ENCODE measurements at regions not wholly inside any gene's neighbourhood (a gene's known extent, or its start where the extent isn't known, plus 50 kb on each side); places are given as distances from the start of the nearest gene placed in this dataset.
"Not testable (repeated sequence)": the region's sequence is repeated elsewhere in the genome, so short reads cannot be mapped to it uniquely, and the experiment has no call there.

DNA sequence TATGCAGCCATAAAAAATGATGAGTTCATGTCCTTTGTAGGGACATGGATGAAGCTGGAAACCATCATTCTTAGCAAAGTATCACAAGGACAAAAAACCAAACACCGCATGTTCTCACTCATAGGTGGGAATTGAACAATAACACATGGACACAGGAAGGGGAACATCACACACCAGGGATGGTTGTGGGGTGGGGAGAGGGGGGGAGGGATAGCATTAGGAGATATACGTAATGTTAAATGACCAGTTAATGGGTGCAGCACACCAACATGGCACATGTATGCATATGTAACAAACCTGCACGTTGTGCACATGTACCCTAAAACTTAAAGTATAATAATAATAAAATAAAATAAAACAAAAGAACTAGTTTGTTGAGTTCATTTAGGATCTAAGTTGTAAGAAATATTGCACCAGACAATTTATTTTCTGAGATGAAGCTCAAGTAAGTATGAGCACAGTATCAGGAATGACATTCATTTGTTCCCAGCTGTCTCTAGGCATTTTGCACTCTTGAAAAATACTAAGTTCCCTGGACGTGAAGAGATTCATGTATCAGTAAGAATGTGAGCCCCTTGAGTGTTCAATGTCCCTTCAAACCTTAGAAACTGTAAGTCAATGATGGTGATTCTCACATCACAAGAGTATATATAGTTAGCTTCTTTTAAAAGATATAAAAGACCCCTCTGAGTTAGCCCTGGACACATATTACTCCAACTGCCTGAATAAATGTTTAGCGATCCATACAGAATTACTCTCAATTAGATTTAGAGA, 1519.3 kb upstream of the TPTE start:
- DNase-seq (ENCODE audit: low read depth); H3K36me3 ChIP-seq (ENCODE audit: control insufficient read depth, insufficient read depth, low read length); H3K27me3 ChIP-seq (ENCODE audit: control insufficient read depth, insufficient read depth, low read length); POLR2A ChIA-PET; CTCF ChIA-PET; H3K4me3 ChIP-seq (ENCODE audit: low read depth, low read length): not testable (repeated sequence)

- CTCF ChIA-PET; DNase-seq (ENCODE audit: low read depth); POLR2A ChIA-PET; H3K36me3 ChIP-seq (ENCODE audit: control insufficient read depth, insufficient read depth, low read length); H3K4me3 ChIP-seq (ENCODE audit: low read depth, low read length); H3K27me3 ChIP-seq (ENCODE audit: control insufficient read depth, insufficient read depth, low read length): not testable (repeated sequence)
Observed at GRCh38 chr21:9003909-9004814, 1517.2 kb upstream of the TPTE start.

GRCh38 chr21:9004815-9005518, 1516.4 kb upstream of the TPTE start:
- H3K4me3 ChIP-seq (ENCODE audit: low read depth, low read length); CTCF ChIA-PET; H3K36me3 ChIP-seq (ENCODE audit: control insufficient read depth, insufficient read depth, low read length); H3K27me3 ChIP-seq (ENCODE audit: control insufficient read depth, insufficient read depth, low read length); DNase-seq (ENCODE audit: low read depth); POLR2A ChIA-PET: not testable (repeated sequence)

DNA sequence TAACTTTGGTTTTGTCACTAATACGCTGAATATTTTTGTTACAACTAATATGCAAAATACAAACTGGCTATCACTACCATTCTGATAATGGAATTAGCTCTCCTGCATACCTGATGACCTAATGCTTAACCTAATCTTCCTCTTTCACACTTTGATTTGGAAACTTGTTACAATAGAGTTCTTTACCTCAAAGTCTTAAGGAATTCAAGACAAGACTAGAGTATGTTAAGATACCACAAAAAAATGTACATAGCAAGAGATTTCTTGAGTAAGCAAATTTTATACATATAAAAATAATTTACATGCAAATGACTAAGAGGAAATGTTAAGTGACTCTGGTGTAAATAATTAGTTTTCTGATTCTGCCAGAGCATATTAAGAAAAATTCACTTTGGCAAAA, 1515.7 kb upstream of the TPTE start:
- POLR2A ChIA-PET; DNase-seq (ENCODE audit: low read depth); H3K4me3 ChIP-seq (ENCODE audit: low read depth, low read length); H3K27me3 ChIP-seq (ENCODE audit: control insufficient read depth, insufficient read depth, low read length); CTCF ChIA-PET; H3K36me3 ChIP-seq (ENCODE audit: control insufficient read depth, insufficient read depth, low read length): not testable (repeated sequence)

GRCh38 chr21:9006111-9006510, 1515.3 kb upstream of the TPTE start:
- H3K4me3 ChIP-seq (ENCODE audit: low read depth, low read length); H3K36me3 ChIP-seq (ENCODE audit: control insufficient read depth, insufficient read depth, low read length); H3K27me3 ChIP-seq (ENCODE audit: control insufficient read depth, insufficient read depth, low read length); CTCF ChIA-PET; DNase-seq (ENCODE audit: low read depth); POLR2A ChIA-PET: not testable (repeated sequence)

DNA sequence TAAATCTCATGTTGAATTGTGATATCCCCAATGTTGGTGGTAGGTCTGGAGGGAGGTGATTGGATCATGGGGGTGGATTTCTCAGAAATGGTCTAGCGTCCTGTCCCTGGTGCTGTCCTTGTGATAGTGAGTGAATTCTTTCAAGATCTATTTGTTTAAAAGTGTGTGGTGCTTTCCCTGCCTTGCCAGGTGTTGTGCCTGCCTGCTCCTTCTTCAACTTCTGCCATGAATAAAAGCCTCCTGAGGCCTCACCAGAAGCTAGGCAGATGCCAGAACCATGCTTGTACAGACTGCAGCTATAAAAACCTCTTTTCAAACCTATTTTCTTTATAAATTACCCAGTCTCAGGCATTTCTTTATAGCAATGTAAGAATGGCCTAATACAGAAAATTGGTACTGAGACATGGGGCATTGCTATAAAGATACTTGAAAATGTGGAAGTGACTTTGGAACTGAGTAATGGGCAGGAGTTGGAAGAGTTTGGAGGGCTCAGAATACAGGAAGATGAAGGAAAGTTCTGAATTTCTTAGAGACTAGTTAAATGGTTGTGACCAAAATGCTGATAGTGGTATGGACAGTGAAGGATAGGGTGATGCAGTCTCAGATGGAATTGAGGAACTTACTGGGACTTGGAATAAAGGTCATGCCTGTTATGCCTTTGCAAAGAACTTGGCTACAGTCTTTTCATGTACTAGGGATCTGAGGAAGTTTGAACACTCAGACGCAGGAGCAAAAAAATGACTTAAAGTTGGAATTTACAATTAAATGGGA, 1514.6 kb upstream of the TPTE start:
- POLR2A ChIA-PET; H3K27me3 ChIP-seq (ENCODE audit: control insufficient read depth, insufficient read depth, low read length); H3K36me3 ChIP-seq (ENCODE audit: control insufficient read depth, insufficient read depth, low read length); H3K4me3 ChIP-seq (ENCODE audit: low read depth, low read length); CTCF ChIA-PET; DNase-seq (ENCODE audit: low read depth): not testable (repeated sequence)

DNA sequence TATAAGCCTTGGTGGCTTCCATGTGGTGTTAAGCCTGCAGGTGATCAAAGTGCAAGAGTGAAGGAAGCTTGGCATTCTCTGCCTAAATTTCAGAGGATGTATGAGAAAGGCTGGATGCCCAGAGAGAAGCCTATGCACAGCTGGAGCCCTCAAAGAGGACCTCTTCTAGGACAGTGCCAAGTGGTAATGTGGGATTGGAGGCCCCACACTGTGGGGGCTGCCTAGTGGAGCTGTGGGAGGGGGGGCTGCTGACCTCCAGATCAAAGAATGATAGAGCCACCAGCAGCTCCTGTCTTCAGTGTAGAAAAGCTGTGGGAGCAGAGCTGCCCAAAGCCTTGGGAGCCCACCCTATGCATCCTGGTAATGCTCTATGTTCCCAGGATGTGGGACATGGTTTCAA, 1512.7 kb upstream of the TPTE start:
- no peaks in the 10 kb centered on the region for H3K36me3 ChIP-seq (ENCODE audit: control insufficient read depth, insufficient read depth, low read length)
- POLR2A ChIA-PET, result no interaction called here
- DNase-seq (ENCODE audit: low read depth), result no peak
- CTCF ChIA-PET, result no interaction called here
- no peak overlapping the region for H3K4me3 ChIP-seq (ENCODE audit: low read depth, low read length)
- no peaks in the 10 kb centered on the region for H3K27me3 ChIP-seq (ENCODE audit: control insufficient read depth, insufficient read depth, low read length)
- TF ChIP-seq, protein P1, sequence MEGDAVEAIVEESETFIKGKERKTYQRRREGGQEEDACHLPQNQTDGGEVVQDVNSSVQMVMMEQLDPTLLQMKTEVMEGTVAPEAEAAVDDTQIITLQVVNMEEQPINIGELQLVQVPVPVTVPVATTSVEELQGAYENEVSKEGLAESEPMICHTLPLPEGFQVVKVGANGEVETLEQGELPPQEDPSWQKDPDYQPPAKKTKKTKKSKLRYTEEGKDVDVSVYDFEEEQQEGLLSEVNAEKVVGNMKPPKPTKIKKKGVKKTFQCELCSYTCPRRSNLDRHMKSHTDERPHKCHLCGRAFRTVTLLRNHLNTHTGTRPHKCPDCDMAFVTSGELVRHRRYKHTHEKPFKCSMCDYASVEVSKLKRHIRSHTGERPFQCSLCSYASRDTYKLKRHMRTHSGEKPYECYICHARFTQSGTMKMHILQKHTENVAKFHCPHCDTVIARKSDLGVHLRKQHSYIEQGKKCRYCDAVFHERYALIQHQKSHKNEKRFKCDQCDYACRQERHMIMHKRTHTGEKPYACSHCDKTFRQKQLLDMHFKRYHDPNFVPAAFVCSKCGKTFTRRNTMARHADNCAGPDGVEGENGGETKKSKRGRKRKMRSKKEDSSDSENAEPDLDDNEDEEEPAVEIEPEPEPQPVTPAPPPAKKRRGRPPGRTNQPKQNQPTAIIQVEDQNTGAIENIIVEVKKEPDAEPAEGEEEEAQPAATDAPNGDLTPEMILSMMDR (IDR thresholded peaks at IDR 0.05; ENCODE audit: insufficient read depth, low read depth, low read length), result no peak

DNA sequence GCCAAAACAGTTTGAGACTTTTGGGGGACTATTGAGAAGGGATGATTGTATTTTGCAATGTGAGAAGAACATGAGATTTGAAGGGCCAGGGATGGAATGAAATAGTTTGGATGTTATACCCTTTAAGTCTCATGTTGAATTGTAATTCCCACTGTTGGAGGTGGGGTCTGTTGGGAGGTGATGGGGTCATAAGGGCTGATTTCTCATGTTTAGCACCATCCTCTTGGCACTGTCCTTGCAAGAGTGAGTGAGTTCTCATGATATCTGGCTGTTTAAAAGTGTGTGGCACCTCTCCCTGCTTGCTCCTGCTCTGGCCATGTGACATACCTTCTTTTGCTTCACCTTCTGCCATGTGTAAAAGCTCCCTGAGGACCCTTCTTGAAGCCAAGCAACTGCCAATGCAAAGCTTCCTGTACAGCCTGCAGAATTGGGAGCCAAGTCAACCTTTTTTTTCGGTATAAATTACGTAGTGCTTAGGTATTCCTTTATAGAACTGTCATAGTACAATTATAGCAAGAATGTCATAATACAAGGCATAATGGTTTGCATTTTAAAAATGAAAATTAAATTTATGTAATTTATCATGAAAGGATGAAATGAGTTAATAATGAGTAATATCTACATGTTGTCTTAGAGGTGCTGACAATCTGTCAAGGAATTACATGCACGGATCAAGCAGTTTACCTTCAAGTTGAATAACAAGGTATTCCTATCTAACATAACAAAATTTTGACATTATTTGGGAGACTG, 1511.9 kb upstream of the TPTE start:
- CTCF ChIA-PET; H3K4me3 ChIP-seq (ENCODE audit: low read depth, low read length); POLR2A ChIA-PET; DNase-seq (ENCODE audit: low read depth); H3K27me3 ChIP-seq (ENCODE audit: control insufficient read depth, insufficient read depth, low read length); H3K36me3 ChIP-seq (ENCODE audit: control insufficient read depth, insufficient read depth, low read length): not testable (repeated sequence)

- CTCF ChIA-PET, result not testable (repeated sequence)
Observed at GRCh38 chr21:9010121-9010795, 1511.1 kb upstream of the TPTE start.

More at GRCh38 chr21:9010121-9010795, 1511.1 kb upstream of the TPTE start:
- POLR2A ChIA-PET; DNase-seq (ENCODE audit: low read depth); H3K4me3 ChIP-seq (ENCODE audit: low read depth, low read length); H3K27me3 ChIP-seq (ENCODE audit: control insufficient read depth, insufficient read depth, low read length); H3K36me3 ChIP-seq (ENCODE audit: control insufficient read depth, insufficient read depth, low read length): not testable (repeated sequence)

Data from BJ (cell line).